Lung microvascular endothelial cell (primary cell): ENCODE measurements at regions not wholly inside any gene's neighbourhood (a gene's known extent, or its start where the extent isn't known, plus 50 kb on each side); places are given as distances from the start of the nearest gene placed in this dataset.

Experiments used
- DNase-seq, 2 donors: peaks; one replicate each; pipeline versions ENCODE4 v3.0.0 to v3.0.0-alpha.2; 2010; ENCODE audit warnings: low read depth in 2 of 2

GRCh38 chr4:179762840-179763239 is 2320.6 kb upstream of the AGA start:
- no peak for DNase-seq

- DNase-seq, result no peak
Observed at GRCh38 chr4:179766938-179767337, 2324.7 kb upstream of the AGA start.

GRCh38 chr4:179768996-179769395 is 2326.8 kb upstream of the AGA start:
- DNase-seq, result no peak

GRCh38 chr4:179797738-179798137 is 2355.5 kb upstream of the AGA start:
- no peak for DNase-seq

- DNase-seq, result no peak
Observed at GRCh38 chr4:179803857-179804256, 2361.6 kb upstream of the AGA start.

GRCh38 chr4:179804440-179804839 is 2362.2 kb upstream of the AGA start:
- no peak for DNase-seq

- DNase-seq, result no peak
Observed at GRCh38 chr4:179817317-179817716, 2375.1 kb upstream of the AGA start.

GRCh38 chr4:179823342-179823741 is 2381.1 kb upstream of the AGA start:
- no peak for DNase-seq

- no peak for DNase-seq
Observed at GRCh38 chr4:179831274-179831673, 2389.0 kb upstream of the AGA start.

- no peak for DNase-seq
Observed at GRCh38 chr4:179836179-179837075, 2394.2 kb upstream of the AGA start.

- DNase-seq, result no peak
Observed at GRCh38 chr4:179843370-179843769, 2399.8 kb upstream of the TENM3 start.

- DNase-seq, result no peak
Observed at GRCh38 chr4:179855469-179855868, 2387.7 kb upstream of the TENM3 start.

GRCh38 chr4:179858221-179858620 is 2385.0 kb upstream of the TENM3 start:
- no peak for DNase-seq

GRCh38 chr4:179867300-179867878 is 2375.8 kb upstream of the TENM3 start:
- peak; percentile 0 to 2 for DNase-seq

GRCh38 chr4:179871726-179872125 is 2371.5 kb upstream of the TENM3 start:
- DNase-seq, result no peak

- no peak for DNase-seq
Observed at GRCh38 chr4:179872755-179873154, 2370.4 kb upstream of the TENM3 start.

- DNase-seq, result no peak
Observed at GRCh38 chr4:179880756-179881155, 2362.4 kb upstream of the TENM3 start.

- no peak for DNase-seq
Observed at GRCh38 chr4:179894066-179894778, 2349.0 kb upstream of the TENM3 start.

- DNase-seq, result no peak
Observed at GRCh38 chr4:179919587-179919986, 2323.6 kb upstream of the TENM3 start.

GRCh38 chr4:179927473-179927872 is 2315.7 kb upstream of the TENM3 start:
- no peak for DNase-seq

- no peak for DNase-seq
Observed at GRCh38 chr4:179941911-179942310, 2301.3 kb upstream of the TENM3 start.

GRCh38 chr4:179976777-179977176 is 2266.4 kb upstream of the TENM3 start:
- DNase-seq, result no peak
